Fibroblast of skin of left quadriceps (primary cell): ENCODE measurements at regions not wholly inside any gene's neighbourhood (a gene's known extent, or its start where the extent isn't known, plus 50 kb on each side); places are given as distances from the start of the nearest gene placed in this dataset.
"Not testable (repeated sequence)": the region's sequence is repeated elsewhere in the genome, so short reads cannot be mapped to it uniquely, and the experiment has no call there.

Experiments used
- DNase-seq, 2 experiments: peaks; one replicate each; pipeline ENCODE4 v3.0.0-alpha.2; 2013; ENCODE audit warnings: low read depth in 2 of 2

DNA sequence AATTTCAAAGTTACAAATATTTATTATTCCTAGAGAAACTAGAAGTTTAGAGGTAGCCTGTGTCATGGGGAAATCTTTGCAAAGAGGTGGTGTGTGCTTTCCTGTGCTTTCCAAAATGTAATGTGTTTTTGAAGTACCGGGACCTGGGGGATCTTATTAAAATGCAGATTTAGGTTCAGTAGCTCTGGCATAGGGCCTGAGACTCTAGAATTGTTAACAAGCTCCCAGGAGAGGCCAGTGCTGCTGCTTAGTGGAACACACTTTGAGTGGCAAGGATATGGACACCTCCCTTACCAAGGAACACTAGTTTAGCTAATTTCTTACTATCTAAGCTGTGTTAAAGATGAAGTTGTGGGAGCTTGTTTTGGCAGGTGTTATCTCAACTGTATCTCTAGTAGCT is 428.9 kb downstream of the VGLL3 start:
- DNase-seq = no peak

DNA sequence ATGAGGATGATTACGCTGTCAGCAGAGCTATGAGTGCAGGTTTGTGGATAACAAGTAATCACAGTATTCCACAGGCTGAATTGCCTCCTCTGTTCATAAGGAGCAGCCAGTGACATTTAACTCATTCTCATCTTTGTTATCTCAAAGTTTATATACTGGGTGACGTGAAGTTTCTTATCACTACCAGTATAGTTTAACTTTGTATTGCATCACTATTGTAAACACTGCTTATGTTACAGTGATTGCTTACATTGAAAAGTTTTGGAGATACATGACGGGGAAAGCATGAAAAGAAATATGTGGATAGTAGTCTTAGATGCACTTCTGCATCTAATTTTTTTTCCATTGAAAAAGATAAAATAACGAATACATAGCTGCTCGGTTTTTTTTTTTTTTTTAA is 429.7 kb downstream of the VGLL3 start:
- DNase-seq = no peak

DNA sequence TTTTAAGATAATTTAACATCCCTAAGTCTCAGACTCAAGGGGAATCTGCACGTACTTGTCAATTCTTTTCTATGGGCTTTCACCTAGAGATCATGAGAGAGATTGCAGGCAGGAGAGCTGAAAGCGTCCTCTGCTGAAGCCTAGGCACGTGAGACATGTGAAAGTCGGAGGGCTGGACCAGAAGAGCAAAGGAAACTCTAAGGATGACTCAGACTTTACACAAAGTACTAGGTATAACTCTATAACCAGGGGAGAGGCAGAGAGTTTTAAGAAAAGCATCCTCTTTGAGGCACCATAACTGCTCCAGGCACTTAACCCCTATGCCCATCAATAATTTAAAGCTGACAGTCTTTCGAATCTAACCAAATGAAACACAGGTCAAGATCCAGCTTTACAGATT is 436.6 kb downstream of the VGLL3 start:
- DNase-seq = no peak

DNA sequence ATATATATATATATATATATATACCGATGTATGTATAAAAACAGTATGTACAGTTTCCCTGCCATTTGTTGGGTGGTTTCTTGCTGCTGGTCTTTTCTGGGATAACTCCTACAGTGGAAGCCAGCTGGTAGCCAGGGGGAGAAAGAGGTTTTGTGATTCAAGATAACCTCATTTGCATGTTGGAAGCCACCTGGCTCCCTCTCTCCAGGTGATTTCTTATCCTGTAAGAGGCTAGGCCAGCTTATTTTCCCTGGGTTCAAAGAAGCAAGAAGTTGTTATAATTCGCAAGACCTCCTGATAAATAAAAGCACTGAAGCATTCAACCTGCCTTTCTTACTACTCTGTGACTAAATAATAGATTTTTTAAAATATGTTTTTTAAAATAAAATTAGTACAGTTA is 443.3 kb downstream of the VGLL3 start:
- DNase-seq = no peak

DNA sequence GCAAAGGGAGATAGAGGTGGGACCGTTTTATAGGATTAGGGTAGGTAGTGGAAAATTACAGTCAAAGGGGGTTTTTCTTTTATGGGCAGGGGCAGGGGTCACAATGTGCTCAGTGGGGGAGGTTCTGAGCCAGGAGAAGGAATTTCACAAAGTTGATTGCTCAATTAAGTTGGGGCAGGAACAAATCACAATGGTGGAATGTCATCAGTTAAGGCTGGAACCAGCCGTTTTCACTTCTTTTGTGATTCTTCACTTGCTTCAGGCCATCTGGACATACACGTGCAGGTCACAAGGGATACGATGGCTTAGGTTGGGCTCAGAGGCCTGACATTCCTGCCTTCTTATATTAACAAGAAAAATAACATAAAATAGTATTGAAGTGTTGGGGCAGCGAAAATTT is 453.8 kb downstream of the VGLL3 start:
- DNase-seq = no peak

DNA sequence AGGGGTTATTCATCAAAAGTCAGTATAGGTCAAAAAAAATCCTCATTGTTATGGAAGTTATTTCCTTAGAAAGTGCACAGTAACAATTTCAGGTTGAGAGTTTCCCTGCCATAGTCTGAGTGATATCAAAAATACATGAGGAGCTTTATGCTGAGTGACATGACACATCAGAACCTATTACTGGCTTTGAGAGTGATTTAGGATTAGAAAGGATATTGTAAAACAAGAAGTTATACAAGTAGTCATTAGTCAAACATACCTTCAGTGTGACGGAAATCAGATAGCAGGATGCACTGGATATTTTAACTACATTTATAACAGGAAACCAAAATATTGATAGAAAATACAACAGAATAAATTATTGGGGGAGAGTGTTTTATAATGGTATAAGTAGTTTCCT is 471.1 kb downstream of the VGLL3 start:
- no peak for DNase-seq

DNA sequence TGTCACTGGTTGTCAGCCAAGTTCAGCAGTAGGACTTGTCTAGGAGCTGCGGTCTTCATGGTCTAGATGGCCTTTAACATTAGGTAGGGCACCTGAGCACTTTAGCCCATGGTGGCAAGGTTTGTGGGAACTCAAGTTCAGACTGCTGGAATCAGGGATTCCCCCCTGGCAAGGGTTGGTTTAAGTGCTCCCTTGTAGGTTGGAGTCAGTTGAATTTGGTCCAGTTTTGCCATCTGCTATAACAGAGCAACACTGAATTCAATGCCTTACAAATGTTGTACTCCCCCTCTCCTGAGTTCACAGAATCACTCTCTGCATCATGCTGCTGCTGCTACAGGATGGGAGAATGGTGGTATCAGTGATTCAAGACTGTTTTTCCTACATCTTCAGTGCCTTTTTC is 509.3 kb downstream of the VGLL3 start:
- no peak for DNase-seq

DNA sequence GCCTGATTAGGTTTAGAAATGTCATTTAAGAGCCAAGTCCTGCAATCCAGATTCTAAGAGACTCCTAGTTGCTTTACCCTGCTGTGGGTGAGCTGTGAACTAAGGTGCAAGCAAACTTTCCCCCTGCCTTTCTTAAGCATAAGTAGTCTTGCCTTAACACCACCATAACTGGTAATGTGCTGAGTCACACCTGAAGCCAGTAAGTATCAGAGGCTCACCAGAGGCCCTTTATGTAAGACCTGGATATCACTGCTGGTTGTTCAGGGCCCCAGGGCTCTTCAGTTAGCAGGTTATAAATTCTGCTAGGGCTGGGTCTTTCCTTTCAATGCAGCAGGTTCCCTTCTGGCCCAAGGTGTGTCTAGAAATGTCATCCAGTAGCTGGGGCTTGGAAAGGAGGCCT is 509.9 kb downstream of the VGLL3 start:
- DNase-seq = no peak

DNA sequence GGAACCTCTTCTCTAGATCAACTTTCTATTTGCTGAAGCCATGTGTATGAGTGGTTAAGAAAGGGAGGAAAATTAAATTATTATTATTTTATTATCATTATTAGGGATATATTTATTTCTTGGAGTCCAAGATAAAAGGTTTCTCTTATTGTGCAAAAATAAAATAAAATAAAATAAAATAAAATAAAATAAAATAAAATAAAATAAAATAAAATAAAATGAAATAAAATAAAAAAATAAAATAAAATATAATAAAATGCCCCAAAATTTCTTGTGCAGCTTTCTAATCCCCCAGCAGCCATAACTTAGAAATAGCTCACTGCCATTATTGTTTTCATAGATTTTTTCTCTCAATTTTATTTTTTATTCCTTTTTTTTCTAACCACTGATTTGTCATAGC is 526.8 kb downstream of the VGLL3 start:
- no peak for DNase-seq

DNA sequence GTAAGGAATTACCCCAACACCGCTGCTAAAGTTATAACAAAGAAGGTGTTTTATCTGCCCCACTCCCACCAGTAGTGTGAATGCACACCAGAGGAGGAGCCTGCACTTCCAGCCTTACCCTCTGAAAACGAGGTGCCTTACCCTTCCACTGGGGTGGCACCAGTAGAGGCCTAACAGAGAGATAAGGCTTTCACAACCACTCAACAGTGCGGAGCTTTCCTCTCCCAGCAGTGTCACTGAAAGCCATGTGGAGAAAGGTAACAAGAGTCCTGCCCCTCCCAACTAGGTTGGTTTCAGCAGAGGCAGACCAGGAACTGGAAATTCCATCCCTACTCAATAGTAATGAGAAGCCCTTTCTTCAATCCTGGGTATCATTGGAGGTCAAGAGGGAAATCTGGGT is 539.2 kb downstream of the VGLL3 start:
- no peak for DNase-seq

DNA sequence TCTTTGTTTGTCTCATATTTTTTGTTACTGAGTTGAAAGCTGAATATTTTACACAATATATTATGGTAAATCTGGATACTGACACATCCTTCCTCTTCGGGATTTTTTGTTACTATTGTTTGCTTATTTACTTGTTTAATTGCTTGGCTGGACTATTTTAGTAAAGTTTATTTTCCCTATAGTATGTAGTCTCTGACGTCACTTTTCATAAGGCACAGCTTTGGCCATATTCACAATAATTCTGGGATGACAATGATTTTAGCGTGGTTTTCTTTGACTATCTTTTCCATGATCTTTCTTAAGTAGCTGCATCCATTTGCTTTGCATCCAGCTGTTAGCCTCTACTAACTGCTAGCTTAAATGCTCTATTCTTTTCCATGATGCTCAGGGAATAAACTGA is 552.4 kb downstream of the VGLL3 start:
- DNase-seq = no peak

DNA sequence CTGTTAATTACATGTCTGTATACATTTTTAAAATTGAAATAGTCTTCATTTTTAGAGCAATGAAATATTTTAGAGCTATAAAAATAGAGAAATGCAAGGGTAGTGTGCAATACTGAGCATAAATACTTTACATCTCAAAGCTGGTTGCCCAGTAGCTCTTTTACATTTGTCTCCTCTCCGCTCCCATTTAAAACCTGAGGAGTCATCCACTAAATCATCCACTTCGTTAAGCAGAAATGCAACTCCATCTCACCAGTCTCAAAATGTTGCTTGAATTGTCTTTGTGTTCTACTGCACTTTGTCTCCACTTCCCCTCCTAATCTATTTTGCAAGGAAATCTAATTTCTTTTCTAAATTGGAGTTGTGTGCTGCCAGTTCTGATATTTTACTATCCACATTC is 563.6 kb downstream of the VGLL3 start:
- DNase-seq = no peak

DNA sequence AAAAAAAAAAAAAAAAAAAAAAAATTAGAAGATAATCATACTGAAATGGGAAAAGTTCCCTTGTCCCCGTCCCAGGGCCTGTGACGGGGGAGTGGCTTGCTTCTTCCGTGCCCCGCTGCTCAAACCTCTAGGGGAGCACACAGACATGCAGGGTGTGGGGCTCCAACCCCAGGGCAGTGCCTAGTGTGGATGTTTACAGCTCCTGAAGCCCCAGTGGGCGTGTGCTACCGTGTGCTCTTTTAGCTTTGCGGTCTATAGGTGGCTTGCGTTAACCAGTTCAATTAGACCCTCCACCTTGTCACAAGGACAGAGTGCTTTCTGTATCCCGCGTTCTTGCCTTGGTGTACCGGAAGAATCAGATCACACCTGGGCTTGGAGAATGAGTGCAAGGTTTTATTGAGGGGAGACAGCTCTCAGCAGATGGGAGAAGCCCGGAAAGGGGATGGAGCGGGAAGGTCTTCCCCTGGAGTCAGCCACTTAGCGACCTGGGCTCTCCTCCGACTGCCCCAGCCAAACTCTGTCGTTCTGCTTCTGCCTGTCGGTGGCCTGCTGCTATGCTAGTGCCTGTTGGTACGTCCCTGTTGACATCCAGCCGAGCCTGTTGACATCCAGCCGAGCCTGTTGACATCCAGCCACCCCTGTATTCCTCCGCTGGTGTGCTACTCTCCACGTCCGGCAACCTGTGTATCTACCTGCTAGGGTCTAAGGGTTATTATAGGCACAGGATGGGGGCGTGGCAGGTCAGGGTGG is 569.8 kb downstream of the VGLL3 start:
- DNase-seq = no peak

DNA sequence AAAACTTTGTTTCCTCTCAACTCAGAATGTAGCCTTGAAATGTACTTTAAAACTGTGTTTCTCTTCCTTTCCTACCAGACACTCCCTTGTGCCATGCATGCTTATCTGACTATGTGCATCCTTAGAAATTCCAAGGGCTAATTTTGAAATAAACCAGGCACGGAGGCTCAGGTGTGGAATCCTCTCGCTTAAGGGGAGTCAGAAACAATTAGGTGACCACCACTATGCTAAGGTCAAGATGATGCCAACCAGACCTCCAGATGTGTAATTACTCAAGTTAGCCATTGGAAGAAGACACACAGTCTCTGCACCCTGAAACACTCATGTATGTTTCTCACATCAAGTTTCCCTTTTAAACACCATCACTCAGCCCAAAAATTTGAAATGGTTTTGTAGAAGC is 572.1 kb downstream of the VGLL3 start:
- DNase-seq = no peak

DNA sequence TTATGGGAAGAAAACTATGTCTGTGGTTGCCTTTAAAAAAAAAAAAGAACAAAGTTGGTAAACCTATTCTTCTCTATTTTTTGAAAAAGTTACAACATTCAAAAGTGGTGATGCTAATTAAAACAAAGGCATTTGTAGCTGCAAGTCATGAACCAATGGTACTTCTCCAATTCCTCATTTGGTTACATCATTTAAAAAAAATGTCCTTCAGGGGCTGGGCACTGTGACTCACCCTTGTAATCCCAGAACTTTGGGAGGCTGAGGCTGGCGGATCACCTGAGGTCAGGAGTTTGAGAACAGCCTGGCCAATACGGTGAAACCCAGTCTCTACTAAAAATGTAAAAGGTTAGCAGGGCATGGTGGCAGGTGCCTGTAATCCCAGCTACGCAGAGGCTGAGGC is 574.6 kb downstream of the VGLL3 start:
- no peak for DNase-seq

DNA sequence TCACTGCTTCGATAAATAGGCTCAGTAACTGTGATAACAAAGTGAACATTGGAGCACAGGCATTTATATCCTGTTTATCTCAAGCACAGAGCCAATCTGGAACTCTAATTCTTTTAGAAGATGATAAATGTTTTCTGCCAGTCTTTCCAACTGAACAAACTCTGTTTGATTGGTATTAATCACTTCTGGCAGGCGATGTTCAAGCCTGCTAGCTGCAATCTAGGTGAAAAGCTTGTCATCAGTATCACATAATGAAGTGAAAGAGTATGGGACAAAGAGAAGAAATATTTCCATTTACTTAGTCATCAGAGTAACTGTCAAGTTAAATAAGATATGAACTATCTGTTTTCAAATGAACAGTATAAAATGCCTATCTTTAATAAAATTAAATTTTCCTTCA is 577.3 kb downstream of the VGLL3 start:
- no peak for DNase-seq

DNA sequence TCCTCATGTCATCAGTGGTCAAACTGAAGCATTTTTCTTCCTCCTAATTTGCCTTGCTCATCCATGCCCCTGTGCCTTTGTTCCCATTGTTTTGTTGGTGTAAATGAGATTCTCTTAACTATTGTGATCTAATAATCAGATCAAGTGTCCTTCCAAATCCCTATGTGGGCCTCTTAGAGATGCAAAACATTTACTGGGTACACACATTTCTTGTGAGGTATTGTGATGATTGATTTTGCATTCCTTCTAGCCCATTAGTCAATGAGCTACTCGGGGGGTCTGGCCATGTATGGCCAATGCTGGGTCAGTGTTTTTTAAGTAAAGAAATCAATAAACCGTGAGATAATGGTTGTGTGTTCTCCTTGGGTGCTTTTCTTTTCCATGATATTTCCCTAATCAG is 580.4 kb downstream of the VGLL3 start:
- DNase-seq = no peak

DNA sequence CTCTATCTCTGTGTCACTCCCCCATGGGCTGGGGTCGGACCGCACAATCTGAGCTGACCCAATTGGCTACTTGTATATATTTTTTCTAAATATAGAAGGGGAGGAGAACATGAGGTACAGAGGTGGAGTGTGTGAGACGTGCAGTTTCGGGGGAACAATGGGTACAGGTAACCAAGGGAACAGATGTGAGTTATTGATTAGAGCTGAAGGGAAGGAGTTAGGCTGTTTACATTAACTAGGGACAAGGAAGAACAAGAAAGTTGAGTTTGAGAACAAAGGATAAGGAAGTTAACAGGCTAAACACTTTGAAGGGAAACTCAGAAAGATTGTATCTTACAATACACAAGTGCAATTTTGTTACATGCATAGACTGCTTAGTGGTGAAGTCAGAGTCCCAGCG is 601.2 kb downstream of the VGLL3 start:
- DNase-seq = not testable (repeated sequence)

DNA sequence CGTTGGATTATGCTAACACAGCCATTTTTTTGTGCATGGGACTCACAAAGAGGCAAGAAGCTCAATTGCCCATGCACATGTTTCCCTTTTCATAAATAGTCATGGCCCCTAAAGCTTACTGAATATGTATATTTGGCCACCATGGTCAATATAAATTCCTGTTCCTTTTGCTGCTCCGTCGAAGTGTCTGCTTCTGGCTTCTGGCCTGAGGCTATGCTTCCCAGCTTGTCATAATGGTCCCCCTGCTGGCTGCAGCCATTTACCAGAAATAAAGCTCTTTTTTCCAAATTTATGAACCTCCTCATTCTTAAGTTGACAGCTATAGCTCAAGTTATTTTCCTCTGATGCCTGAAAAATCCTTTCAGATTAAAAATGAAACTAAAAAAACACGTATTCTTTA is 602.1 kb downstream of the VGLL3 start:
- no peak for DNase-seq

DNA sequence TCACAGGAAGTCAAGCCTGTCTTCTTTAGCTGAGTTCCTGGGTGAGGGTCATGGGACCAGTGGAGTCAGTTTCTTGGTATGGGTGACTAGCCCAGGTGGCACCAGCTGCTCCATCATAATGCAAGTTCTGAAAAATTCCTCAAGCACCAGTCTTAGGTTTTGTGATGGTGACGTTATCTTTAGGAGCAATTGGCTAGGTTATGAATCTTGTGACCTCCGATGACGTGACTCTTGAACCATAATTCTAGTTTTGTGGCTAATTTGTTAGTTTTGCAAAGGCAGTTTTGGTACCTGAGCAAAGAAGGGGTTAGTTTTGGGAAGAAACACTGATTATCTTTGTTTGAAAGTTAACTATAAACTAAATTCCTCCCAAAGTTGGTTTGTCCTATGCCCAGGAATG is 608.4 kb downstream of the VGLL3 start:
- DNase-seq = no peak

DNA sequence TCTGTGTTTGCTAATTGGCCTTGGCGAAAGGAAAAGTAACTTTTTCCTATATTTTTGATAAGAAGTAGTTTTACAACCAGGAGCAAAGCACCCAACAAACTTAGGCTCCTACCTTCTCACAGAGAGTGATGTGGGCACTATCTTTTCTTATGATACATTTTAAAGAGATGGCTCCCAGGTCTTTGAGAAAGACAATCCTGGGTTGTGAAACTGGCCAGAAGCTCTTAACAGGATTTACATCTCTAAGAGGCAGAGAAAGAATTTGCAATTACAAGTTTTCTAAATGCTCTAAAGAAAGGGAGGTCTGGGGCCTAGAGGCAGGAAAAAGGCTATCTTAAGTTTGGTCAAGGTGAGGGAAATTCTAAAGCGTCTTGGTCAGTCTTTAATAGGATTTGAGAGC is 609.7 kb downstream of the VGLL3 start:
- DNase-seq = no peak

DNA sequence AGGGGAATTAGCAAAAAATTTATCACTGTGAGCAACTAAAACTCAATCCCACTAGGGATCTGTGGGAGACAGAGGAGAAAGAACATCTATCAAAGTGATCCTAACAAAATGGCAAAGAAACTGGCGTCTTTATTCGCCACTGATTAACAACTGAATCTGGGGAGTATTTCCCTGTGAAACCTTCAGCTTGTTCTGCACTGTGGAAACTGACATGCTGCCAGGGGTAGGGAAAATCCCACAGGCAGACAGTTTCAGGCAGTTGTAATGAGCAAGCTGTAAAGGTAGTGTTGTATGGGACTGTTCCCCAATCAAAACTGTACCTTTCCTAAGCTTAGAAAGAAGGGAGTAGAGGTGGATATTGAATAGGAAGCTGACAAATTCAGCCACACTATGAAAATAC is 611.7 kb downstream of the VGLL3 start:
- no peak for DNase-seq

DNA sequence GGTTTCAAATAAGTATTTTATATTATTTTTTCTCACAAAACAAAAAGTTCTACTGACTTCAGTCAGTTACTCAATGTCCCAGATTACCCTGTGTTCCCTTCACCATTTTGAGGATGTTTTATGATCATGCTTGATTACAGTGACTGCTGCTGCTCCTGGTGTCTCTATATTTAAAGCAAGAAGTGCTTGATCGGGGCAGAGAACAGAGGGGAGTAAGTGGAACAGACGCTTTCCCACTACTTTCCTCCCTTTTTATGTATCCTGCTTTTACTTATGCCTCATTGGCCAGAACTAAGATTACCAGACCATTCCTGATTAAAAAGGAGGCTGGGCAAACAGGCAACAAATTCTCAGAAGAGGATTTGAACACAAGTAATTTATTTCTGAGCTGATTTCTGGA is 612.1 kb downstream of the VGLL3 start:
- no peak for DNase-seq

DNA sequence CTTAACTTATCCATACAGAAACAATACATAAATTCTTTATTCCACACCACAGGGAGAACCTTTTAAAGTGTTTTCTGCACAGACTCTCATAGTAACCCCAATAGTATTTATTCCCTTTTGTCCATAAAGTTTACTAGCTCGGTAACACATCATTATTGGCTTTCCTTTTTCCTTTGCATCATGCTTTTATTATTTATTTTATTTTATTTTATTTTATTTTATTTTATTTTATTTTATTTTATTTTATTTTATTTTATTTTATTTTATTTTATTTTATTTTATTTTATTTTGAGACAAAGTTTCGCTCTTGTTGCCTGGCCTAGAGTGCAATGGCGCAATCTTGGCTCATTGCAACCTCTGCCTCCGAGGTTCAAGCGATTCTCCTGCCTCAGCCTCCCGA is 655.4 kb downstream of the VGLL3 start:
- DNase-seq = not testable (repeated sequence)
